ENCODE measurements at regions not wholly inside any gene's neighbourhood (a gene's known extent, or its start where the extent isn't known, plus 50 kb on each side); places are given as distances from the start of the nearest gene placed in this dataset.

DNA sequence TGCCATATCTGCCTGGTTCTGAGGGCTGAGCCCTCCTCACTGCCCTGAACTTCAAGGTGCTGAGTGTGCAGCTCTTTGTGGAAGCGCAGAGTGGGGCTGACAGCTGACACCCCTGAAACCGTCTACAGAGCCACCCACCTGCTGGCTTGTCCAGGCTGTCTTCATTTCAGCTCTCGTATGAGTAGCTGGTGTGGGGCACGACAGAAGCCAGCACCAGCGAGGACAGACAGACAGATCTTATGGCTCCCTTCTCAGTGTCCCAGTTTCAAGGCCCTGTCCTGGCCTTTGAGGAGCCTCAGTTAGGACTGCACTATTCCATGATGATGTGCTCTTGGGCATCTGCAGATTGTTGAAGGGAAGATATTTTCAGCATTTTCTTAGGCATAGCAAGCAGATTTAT, 287.1 kb downstream of the SLC4A3 start:
- H3K27me3 ChIP-seq (ENCODE audit: insufficient read depth, low read length): no peaks in the 10 kb centered on the region
- no peak overlapping the region for H3K14ac ChIP-seq (ENCODE audit: insufficient read depth, low read length)
- H2BK120ac ChIP-seq (ENCODE audit: low read depth, low read length, poor library complexity, severe bottlenecking): no peak overlapping the region
- no peak overlapping the region for H2BK12ac ChIP-seq (ENCODE audit: insufficient read length, low read depth, low read length)
- H3T11ph ChIP-seq (ENCODE audit: low read length): no peak overlapping the region
- no peak overlapping the region for H3K23ac ChIP-seq (ENCODE audit: insufficient read length, low read depth, low read length)
- no peak overlapping the region for H4K5ac ChIP-seq (ENCODE audit: insufficient read length, low read depth, low read length)
- no peaks in the 10 kb centered on the region for H3K9me3 ChIP-seq (ENCODE audit: control insufficient read depth, low read depth, low read length)
- H3K18ac ChIP-seq (ENCODE audit: insufficient read length, low read depth, low read length): no peak overlapping the region
- H3K4ac ChIP-seq (ENCODE audit: low read depth, low read length): no peak overlapping the region
- no peak for DNase-seq
- no peak overlapping the region for H3K4me2 ChIP-seq (ENCODE audit: insufficient read depth, insufficient read length, low read length)
- Mint-ChIP-seq H3K4me3 (no peak overlapping the region), H3K27me3 (ENCODE audit: low read depth) (no peaks in the 10 kb centered on the region; the same call in 1 of the 2 replicates), H3K9me3 (no peaks in the 10 kb centered on the region), H3K36me3 (ENCODE audit: insufficient read depth in 1 of 3, low read depth in 3 of 3) (no peaks in the 10 kb centered on the region), H3K4me1 (peaks cover 9 to 20% of the 10 kb centered on the region in 2 experiments), H3K27ac (no peak overlapping the region)
- no peak overlapping the region for H2BK15ac ChIP-seq (ENCODE audit: low read depth, low read length)
- H2AK5ac ChIP-seq (ENCODE audit: insufficient read length, low read length): no peak overlapping the region
- no peak overlapping the region for H2BK5ac ChIP-seq (ENCODE audit: insufficient read length, low read length)
- no peak overlapping the region for H3K56ac ChIP-seq (ENCODE audit: insufficient read length, low read depth, low read length)
- WGBS (ENCODE audit: extremely low coverage, insufficient read length, low lambda C conversion rate): no CpG with 5 or more reads among the region's 5 CpGs
- H3K79me2 ChIP-seq (ENCODE audit: insufficient read depth, low read length): no peaks in the 10 kb centered on the region
- H4K8ac ChIP-seq (replicated peaks; ENCODE audit: insufficient read length, low read depth, low read length): no peak overlapping the region
- H3K23me2 ChIP-seq (ENCODE audit: insufficient read length, low read depth, low read length, poor library complexity, severe bottlenecking): no peaks in the 10 kb centered on the region
- H2AFZ ChIP-seq (ENCODE audit: low read length): no peak overlapping the region
- no peaks in the 10 kb centered on the region for H3K4me1 ChIP-seq (ENCODE audit: insufficient read depth, low read length)
- TF ChIP-seq, protein P1, sequence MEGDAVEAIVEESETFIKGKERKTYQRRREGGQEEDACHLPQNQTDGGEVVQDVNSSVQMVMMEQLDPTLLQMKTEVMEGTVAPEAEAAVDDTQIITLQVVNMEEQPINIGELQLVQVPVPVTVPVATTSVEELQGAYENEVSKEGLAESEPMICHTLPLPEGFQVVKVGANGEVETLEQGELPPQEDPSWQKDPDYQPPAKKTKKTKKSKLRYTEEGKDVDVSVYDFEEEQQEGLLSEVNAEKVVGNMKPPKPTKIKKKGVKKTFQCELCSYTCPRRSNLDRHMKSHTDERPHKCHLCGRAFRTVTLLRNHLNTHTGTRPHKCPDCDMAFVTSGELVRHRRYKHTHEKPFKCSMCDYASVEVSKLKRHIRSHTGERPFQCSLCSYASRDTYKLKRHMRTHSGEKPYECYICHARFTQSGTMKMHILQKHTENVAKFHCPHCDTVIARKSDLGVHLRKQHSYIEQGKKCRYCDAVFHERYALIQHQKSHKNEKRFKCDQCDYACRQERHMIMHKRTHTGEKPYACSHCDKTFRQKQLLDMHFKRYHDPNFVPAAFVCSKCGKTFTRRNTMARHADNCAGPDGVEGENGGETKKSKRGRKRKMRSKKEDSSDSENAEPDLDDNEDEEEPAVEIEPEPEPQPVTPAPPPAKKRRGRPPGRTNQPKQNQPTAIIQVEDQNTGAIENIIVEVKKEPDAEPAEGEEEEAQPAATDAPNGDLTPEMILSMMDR (conservative IDR thresholded peaks at IDR 0.05): no peak
- no peak overlapping the region for H3K27ac ChIP-seq (ENCODE audit: insufficient read length, low read depth, low read length)
- no peaks in the 10 kb centered on the region for H4K20me1 ChIP-seq (ENCODE audit: control insufficient read depth, insufficient read depth, insufficient read length)
- no peak overlapping the region for H3K9ac ChIP-seq (ENCODE audit: extremely low read depth, insufficient read length, low read length)
- no peak overlapping the region for H4K91ac ChIP-seq (ENCODE audit: insufficient read length, low read depth, low read length)
- no peaks in the 10 kb centered on the region for H3K79me1 ChIP-seq (ENCODE audit: insufficient read depth, low read depth, low read length, poor library complexity, severe bottlenecking)
- H2BK20ac ChIP-seq (ENCODE audit: low read depth, low read length, poor library complexity, severe bottlenecking): no peak overlapping the region
